DMS114 treated with DMSO at 0.1 percent for 48 hours (cell line): ENCODE measurements at regions not wholly inside any gene's neighbourhood (a gene's known extent, or its start where the extent isn't known, plus 50 kb on each side); places are given as distances from the start of the nearest gene placed in this dataset.

Experiments used
- DNase-seq: peaks from one replicate; lab custom pipeline; 2025; ENCODE audit not compliant: unreplicated experiment; lab: John Stamatoyannopoulos, UW

DNA sequence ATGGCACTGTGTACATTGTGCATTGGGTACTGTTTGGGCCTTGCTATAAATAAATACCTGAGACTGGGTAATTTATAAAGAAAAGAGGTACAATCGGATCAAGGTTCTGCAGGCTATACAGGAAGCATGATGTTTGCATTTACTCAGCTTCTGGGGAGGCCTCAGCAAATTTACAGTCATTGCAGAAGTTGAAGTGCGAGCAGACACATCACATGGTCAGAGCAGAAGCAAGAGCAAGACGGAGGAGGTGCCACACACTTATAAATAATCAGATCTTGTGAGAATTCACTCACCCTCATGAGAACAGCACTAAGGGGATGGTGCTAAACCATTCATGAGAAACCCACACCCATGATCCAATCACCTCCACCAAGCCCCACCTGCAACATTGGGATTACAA, 505.0 kb downstream of the ARAP2 start:
- no peak for DNase-seq

DNA sequence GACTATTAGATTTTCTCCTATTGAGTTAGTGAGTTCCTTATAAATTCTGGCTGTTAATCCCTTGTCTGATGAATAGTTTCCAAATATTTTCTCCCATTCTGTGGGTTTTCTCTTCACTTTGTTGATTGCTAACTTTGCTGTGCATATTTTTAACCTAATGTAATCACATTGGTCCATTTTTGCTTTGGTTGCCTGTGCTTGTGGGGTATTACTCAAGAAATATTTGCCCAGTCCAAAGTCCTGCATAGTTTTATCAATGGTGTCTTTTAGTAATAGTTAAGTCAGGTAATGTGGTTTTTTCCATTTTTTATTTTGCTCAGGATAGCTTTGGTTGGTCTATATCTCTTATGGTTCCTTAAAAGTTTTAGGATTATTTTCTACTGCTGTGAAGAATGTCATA, 490.3 kb downstream of the ARAP2 start:
- no peak for DNase-seq

DNA sequence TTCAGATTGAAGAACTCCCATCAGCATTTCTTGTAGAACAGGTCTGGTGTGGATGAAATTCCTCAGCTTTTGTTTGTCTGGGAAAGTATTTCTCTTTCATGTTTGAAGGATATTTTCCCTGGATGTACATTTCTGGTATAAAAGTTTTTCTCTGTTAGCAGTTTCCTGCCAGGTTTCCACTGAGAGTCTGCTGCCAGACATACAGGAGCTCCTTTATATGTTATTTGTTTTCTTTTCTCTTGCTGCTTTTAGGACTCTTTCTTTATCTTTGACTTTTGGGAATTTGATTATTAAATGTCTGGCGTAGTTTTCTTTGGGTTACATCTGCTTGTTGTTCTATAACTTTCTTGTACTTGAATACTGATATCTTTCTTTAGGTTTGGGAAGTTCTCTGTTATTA, 486.5 kb downstream of the ARAP2 start:
- DNase-seq, result no peak

DNA sequence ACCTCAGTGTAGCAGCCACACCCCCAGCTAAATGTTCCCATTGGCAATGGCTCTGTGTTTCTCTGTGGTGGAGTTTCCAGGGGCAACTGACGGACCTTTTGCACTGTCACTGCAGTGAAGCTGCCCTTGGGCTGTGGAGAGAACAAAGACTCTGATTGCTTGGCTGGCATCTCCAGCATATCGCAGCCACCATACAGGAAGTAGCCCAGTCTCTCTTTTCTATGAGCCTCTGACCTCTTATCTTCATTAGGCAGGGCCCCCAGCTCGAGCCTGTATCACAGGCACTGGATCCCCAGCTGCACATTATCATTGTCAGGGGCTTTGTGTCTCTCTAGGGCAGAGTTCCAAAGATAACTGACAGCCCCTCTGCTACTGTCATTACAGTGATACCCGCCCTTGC, 483.5 kb downstream of the ARAP2 start:
- DNase-seq, result no peak

DNA sequence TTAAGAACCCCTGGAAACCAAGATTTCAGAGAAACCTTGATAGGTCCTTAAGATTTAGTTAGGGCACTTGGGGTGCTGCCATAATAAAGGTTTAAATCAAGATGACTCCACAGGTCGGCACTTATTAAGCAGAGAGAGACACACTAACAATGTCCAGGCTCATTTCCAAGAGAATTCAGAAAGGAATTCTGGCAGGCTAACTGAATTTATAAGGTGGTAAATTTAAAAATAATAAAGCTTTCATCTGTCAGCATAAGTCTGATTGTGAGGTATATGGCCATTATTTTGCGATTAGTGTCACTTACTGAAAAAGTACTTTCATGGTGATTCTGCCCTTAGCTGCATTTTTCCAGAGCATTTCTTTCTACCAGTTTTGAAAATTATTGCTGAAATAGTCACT, 472.7 kb downstream of the ARAP2 start:
- DNase-seq, result no peak

DNA sequence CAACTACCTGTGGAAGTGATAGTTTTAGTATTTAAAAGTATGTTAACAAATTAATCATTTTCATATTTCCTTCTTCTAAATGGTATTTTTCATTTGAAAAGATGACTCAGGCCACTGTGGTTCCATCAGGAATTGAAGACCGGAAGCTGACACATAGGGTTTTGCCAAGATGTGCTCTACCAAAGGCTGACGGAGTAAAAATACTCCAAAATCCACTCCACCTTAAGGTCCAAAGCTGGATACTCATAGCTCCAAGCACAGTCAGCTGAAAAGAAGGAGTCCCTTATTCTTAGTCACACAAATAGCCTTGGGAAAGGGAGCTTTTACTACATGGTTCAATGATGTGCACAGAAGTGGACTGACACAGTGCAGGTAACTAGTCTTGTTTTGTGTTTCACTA, 472.0 kb downstream of the ARAP2 start:
- DNase-seq, result no peak

DNA sequence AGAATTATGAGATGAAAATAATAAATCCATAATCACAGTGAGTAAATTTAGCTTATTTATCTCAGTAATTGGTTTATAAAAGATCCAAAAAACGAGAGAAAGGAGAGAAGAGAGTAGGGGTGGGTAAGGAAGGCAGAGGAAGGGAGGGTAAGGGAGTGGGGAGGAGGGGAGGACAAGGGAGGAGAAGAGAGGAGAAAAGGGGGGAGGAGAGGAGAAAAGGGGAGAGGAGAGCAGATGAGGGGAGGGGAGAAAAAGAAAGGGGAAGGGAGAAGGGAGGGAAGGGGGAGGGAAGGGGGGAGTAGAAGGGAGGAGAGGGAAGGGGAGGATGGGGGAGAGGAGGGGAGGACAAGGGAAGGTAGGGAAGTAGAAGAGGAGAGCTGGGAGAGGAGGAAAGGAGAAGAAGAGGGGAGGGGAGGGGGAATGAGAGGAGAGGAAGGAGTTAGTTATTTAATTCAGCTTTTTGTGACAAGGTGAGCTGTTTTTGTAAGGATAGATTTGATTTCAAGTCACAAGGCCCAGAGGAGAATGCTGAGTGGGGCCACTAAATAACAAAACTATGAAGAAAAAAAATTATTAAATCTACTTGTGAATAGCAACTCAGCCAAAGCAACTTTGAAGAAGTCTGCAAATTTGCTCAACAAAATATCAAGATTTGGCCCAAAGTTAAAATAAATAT, 454.3 kb downstream of the ARAP2 start:
- no peak for DNase-seq

DNA sequence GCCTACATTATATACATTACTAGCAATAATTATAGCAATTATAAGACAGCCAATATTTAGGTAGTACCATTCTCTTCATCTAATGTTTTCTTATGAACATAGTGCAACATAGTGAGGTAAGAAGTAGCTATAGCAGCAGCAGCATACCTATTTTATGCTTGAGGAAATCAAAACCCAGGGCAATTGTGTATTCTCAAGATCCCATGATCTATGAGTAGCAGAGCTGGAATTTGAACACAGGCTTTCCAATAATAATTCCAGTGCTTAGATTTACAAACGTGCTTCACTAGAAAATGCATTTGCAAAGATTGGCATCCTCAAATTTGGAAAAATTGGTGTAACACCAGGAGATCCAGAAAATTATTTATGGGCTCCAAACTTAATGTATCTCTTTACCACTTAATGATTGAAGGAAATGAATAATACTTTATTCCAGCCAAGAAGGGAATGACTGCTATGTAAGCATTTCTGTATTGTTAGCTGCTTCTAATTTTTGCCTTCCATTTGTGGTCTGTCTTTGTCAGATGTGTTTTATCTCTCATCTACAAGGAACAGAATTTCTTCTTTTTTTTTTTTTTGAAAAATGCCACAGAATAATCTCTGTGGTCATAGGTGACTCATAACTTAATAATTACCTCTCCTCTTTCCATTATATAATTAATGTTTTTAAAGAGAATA, 451.1 kb downstream of the ARAP2 start:
- no peak for DNase-seq

DNA sequence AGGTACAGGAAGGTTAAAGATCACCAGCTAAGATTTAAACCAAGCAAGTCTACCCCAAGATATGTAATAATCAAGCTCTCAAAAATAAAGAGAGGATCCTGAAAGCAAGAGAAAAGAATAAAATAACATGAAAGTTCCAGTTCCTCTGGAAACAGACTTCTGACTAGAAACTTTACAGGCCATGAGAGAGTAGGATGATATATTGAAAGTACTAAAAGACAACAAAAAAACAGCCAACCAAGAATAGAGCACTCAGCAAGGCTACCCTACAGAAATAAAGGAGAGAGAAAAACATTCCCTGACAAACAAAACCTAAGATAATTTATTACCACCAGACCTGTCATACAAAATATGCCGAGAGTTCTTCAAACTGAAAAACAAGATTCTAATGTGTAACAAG, 450.5 kb downstream of the ARAP2 start:
- no peak for DNase-seq

DNA sequence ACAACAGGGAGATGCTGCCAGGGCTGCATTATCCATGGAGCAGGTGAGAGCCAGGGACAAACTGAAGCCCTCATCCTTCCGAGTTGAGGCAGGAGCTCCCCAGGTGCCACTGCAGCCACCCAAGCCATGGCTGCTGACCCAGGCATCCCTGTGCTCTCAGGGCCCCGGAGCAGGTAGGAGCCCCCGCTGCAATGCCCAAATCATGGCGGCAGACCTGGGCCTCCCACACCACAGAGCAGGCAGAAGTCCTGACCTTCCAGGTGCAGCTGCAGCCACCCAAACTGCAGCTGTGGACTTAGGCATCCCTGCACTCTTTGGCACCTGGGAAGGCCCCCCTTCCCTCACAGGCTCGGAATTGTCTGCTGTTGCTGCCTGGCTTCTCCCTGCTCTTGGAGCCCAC, 443.6 kb downstream of the ARAP2 start:
- DNase-seq, result no peak

DNA sequence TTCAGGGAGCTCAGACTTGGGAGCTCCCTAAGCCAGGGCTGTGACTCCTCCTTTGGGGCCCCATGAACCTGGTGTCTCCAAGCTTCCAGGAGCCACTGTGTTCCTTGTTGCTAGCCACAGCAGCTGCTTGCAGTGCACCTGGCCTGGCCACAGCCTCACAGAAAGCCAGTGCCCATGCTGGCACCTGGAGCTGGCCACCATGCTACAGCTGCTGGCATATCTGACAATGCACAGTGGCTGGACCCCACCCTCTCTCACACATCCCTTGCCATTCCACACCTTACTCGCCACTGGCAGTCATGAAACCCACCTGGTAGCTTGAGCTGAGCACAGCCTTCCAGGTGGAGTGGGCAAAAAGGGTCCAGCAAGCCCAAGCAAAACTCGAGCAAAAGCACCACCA, 441.7 kb downstream of the ARAP2 start:
- DNase-seq, result no peak

DNA sequence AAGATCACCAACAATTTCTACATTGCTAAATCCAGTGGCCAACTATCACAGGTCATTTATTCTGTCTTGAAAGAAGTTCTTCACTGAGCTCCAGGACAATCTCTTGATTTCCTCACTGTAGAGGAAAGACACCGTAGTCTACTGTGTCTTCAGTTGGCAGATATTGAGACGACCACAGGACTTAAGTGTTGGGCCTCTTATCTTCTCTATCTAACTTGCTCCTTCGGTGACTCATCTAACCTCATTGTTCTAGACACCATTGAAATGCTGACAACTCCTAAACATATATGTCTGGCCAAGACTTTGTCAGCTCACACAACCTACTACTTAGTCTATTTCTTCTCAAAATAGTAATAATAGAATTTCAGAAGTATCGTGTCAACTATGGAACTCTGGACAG, 425.8 kb downstream of the ARAP2 start:
- no peak for DNase-seq

DNA sequence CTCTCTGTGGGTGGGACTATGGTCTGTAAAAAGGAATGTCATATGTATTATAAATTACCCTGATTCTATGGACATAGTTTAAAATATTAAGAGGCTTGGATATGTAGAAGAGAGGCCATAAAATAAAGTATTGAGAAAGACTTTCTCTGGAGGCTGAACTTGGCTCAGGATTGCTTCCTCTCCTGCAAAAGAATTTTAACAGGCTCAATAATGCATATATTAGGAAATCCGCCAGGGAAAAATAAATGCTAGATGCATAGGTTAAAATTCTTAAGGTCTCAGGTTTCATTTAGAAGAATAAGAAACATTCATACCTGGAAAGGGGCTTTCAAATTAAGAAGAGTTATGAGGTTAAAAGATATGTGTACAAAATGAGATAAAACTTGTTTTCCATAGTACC, 424.3 kb downstream of the ARAP2 start:
- DNase-seq, result no peak

DNA sequence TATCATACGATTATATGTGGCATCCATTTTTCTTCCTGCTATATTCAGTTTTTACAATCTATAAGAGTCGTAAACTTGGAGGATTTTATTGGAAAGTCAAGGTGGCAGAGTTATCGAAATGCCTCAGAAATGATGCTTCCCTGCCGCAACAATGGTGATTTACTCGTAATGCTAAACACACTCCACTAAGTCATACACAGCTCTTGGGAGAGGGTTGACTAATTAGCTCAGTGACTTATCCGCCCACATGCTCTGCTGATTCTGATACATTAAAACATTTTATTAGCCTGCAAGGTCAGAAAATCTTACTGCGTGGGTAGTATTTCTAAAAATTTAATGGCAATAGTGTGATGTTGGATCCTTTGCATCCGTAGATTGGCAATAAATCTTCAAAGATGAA, 420.1 kb downstream of the ARAP2 start:
- no peak for DNase-seq

DNA sequence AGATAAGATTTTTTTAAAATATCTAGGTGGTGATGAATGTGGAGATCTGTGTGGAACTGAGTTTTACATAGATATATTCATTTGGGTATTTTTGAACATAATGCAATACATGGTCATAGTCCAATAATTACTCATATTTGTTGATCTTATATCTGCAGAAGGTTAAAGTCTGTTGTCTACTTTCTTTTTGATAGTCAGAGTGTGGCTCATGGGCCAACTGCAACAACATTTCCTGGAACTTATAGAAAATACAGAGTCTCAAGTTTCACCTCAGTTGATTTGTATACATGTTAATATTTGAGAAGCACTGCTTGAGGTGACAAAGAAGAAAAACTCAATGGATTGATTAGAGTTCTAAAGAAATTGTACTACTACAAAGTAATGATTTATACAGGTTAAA, 408.4 kb downstream of the ARAP2 start:
- DNase-seq, result no peak

DNA sequence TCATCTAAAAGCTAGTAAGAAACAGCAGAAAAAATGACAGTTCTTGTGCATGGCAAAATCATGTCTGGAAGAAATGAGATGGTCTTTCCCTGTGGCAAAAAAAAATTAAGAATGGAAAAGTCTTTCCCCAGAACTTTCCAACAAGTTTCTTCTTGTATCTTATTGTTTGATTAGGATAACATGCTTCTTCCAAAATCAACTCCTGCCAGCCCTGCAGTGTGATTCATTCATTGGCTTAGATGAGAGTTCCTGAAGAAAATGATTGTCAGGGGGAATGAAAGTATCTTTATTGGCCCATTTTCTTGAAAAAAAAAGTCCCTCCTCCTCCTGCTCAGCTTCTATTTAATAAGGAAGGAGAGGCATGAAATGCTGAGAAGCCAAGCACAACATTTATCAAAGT, 407.7 kb downstream of the ARAP2 start:
- DNase-seq, result no peak

DNA sequence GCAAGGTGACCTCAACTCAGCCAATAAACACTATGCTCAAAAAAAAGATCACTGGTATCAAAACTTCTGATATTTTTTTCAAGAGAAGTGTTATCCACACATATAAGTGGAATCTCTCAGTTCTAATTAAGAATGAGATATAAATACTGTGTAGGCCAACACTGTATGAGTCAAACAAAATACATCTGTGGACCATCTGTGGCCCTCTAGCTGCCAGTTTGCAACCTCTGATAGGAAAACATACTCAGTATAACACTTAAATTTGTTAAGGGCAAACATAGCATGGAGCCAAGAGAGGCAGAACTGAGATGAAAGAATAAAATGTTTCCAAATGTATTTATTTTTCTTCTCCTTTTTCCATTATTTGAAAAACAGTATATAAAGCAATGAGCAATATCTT, 377.3 kb downstream of the ARAP2 start:
- DNase-seq, result no peak

DNA sequence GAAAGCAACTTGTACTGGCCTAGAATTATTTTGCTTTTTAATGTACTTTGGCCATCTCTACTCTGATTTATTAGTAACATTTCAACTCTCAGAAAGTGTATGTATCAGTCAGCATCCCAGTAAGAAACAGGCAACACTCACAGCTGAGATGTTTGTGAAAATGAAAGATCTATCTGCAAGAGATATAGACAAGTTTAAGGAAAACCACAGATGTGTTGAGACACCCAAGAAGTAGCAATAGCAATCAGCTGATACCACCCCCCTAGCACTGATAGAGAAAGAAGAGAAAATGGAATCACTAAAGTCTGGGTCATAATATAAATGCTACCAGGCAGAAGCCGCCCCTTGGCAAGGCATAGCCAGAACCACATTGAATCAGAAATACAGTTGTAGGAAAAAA, 372.0 kb downstream of the ARAP2 start:
- DNase-seq, result no peak

DNA sequence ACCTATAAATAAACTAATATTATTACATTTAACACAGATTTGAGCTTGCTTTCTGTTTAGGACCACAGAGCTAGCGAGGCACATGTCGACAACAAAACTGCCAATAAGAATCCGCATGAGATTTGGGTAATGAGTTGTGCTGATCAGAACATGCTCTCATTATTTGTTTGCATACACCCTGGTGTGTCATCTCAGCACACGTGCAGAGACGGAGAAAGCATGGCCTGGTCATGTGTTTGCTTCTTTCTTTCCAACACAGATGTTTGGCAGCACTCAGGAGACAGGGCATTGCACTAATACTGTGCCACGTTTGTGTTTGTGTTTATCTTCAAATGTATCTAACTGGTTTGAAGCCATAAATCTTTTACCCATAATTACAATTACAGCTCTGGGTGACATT, 364.8 kb downstream of the ARAP2 start:
- DNase-seq, result no peak

DNA sequence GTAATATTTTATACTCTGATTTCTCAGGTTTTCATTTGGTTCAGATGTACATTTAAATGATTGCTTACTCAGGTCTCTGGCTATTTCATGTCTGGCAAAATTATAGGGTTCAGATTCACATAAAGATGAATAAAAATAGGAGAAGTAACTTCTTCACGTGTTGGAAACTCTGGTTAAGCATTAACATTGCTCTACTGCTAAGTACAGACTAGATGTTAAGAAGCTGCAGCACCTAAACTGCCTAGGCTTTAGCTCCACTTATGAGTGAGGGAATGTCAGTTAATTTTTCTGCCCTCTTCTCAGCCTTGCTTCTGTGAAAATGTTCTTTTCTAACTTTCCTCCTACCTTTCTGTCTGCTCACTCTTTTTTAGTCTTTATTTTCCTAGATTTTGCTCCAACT, 361.2 kb downstream of the ARAP2 start:
- no peak for DNase-seq

DNA sequence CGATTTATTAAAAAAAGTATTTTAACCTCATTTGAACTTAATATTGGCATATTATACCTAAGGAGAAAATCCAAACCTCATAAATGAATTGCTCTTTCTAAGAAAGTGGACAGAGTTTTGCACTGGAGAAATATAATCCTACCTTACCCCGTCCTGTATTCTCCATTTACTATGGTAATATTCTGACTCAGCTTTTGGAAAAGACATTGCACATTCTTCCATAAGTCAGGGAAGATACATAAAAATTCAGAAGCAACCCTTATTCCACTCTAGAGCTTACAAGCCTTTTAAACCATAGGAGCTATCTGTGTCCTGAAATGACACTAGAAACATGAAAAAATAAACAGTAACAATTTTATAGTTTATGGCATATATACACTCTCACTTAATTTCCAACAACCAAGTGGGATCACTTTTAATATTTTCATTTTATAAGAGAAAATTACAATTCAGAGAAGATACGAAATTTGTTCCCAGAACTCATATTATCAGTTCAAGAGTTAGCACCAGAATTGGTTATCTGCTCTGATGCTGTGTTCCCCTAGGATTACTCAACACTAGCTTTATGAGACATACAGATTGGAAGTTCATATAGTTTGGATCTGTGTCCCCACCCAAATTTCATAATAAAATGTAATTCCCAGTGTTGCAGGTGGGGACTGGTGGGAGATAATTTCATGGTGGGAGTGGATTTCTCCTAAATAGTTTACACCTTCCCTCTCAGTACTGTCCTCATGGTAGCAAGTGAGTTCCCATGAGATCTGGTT, 359.4 kb downstream of the ARAP2 start:
- no peak for DNase-seq

DNA sequence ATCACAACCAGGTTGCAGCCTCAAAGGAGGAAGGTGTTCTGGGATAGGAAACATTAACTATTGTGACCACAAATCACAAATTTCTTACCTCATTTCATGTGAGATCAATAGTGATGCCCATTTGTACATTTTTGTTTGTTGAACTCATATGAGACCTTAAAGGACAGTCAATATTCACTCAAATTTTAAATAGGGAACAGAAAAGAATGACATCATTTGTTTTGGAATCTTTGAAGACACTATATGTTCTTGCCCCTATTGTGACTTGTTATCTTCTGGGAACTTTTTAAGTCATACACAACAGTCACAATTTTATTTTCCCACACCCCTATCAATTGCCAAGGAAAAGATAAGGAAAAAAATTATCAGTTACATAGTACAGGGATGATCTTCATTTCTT, 346.5 kb downstream of the ARAP2 start:
- DNase-seq, result no peak
